ENCODE measurements at regions not wholly inside any gene's neighbourhood (a gene's known extent, or its start where the extent isn't known, plus 50 kb on each side); places are given as distances from the start of the nearest gene placed in this dataset.

DNA sequence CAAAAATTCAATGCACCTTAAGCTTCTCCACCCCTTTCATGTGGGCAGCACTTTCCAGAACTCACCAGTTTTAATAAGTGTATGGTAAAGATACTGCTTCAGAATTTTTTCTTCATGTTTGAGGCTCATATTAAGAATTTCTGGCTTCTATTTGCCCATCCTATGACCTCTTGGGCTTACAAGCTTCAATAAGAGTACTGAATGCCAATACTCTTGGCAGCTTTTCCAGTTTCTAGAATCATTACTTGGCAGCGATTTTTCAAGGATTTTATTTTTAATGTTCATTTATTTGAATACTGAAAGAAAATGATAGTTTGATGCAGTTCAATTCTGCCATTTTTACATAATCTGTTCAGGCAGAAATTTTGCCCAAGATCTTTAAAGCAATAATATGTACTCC lies 242.1 kb upstream of the KCND2 start:
- DNase-seq (no peak), ATAC-seq (no peak)
- H3K9me3 ChIP-seq, result no peaks in the 10 kb centered on the region
- H3K4me1 ChIP-seq, result no peaks in the 10 kb centered on the region
- no peaks in the 10 kb centered on the region for H3K36me3 ChIP-seq
- H3K27ac ChIP-seq, result no peak overlapping the region
- WGBS, 2 donors, result 61 to 72% methylated on average over 1 of the region's 1 CpG
- no peaks in the 10 kb centered on the region for H3K27me3 ChIP-seq
- H3K4me3 ChIP-seq, result no peak overlapping the region
- TF ChIP-seq, protein P1, sequence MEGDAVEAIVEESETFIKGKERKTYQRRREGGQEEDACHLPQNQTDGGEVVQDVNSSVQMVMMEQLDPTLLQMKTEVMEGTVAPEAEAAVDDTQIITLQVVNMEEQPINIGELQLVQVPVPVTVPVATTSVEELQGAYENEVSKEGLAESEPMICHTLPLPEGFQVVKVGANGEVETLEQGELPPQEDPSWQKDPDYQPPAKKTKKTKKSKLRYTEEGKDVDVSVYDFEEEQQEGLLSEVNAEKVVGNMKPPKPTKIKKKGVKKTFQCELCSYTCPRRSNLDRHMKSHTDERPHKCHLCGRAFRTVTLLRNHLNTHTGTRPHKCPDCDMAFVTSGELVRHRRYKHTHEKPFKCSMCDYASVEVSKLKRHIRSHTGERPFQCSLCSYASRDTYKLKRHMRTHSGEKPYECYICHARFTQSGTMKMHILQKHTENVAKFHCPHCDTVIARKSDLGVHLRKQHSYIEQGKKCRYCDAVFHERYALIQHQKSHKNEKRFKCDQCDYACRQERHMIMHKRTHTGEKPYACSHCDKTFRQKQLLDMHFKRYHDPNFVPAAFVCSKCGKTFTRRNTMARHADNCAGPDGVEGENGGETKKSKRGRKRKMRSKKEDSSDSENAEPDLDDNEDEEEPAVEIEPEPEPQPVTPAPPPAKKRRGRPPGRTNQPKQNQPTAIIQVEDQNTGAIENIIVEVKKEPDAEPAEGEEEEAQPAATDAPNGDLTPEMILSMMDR (IDR thresholded peaks at IDR 0.05), result no peak
- intact Hi-C loops (cut with DNase I), result no loop called here

DNA sequence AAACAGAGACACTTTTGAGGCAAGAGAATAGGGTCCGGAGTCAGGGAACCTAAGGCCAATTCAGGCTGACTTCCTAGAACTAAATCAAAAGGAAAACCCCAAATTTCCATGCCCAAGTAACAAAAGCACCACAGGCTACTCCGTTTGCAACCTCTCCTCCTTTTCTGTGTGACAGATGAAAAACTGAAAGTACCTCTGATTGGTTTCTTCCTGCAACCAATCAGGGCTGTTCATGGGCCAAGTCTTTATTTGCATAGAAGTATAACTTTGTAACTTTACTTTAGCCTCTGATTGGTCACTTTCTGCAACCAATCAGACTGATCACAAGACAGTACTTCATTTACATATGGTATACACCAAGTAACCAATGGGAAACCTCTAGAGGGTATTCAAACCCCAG lies 239.9 kb upstream of the KCND2 start:
- H3K27me3 ChIP-seq, result no peaks in the 10 kb centered on the region
- peaks cover 0 to 9% (median 0%) of the 10 kb centered on the region in 11 donors for H3K9me3 ChIP-seq
- intact Hi-C loops (cut with DNase I), result no loop called here
- 58 to 67% methylated on average over 2 of the region's 2 CpGs for WGBS, 2 donors
- H3K27ac ChIP-seq, result no peak overlapping the region
- TF ChIP-seq, protein P1 (IDR thresholded peaks at IDR 0.05), result no peak
- DNase-seq, result no peak
- no peaks in the 10 kb centered on the region for H3K36me3 ChIP-seq
- H3K4me3 ChIP-seq, result no peak overlapping the region
- ATAC-seq, result no peak
- no peaks in the 10 kb centered on the region for H3K4me1 ChIP-seq

DNA sequence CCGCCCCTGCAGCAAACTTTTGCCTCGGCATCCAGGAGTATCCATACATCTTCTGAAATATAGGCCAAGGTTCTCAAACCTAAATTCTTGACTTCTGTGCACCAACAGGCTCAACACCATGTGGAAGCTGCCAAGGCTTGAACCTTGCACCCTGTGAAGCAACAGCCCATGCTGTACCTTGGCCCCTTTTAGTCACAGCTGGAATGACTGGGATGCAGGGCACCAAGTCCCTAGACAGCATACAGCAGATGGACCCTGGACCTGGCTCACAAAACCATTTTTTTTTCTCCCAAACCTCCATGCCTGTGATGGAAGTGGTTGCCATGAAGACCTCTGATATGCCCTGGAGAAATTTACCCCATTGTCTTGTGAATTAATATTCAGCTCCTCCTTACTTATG lies 233.8 kb upstream of the KCND2 start:
- Histone ChIP-seq H3K27ac (no peak overlapping the region), H3K9me3 (peaks cover 0 to 15% (median 0%) of the 10 kb centered on the region in 11 donors), H3K36me3 (no peaks in the 10 kb centered on the region), H3K4me1 (no peaks in the 10 kb centered on the region), H3K4me3 (no peak overlapping the region), H3K27me3 (no peaks in the 10 kb centered on the region)
- 81 to 83% methylated on average over 2 of the region's 2 CpGs for WGBS, 2 donors
- ATAC-seq (no peak), DNase-seq (no peak)
- TF ChIP-seq, protein P1 (IDR thresholded peaks at IDR 0.05), result no peak
- intact Hi-C loops (cut with DNase I), result no loop called here

DNA sequence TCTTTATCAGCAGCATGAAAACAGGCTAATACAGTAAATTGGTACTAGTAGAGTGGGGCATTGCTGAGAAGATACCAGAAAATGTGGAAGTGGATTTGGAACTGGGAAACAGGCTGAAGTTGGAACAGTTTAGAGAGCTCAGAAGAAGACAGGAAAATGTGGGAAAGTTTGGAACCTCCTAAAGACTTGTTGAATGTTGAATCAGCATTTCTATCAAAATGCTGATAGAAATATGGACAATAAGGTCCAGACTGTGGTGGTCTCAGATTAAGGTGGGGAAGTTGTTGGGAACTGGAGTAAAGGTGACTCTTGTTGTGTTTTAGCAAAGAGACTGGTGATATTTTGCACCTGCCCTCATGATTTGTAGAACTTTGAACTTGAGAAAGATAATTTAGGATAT lies 231.2 kb upstream of the KCND2 start:
- no peak for ATAC-seq

More for the DNA sequence above, 231.2 kb upstream of the KCND2 start:
- H3K36me3 ChIP-seq, result no peaks in the 10 kb centered on the region
- H3K27ac ChIP-seq, result no peak overlapping the region
- H3K27me3 ChIP-seq, result no peaks in the 10 kb centered on the region
- H3K9me3 ChIP-seq, result peaks cover 0 to 13% (median 0%) of the 10 kb centered on the region in 11 donors
- no peak overlapping the region for H3K4me3 ChIP-seq
- TF ChIP-seq, protein P1 (IDR thresholded peaks at IDR 0.05), result no peak
- intact Hi-C loops (cut with DNase I), result no loop called here
- no peak for DNase-seq
- no peaks in the 10 kb centered on the region for H3K4me1 ChIP-seq

All from heart right ventricle (tissue), 16 donors.